Suprapubic skin (tissue), 4 donors: ENCODE measurements at regions not wholly inside any gene's neighbourhood (a gene's known extent, or its start where the extent isn't known, plus 50 kb on each side); places are given as distances from the start of the nearest gene placed in this dataset.

Experiments
- DNase-seq, 2 donors: peaks; one replicate each; pipeline ENCODE4 v3.0.0-alpha.2; 2019; ENCODE audit warnings: low spot score in 2 of 2
- H3K27ac ChIP-seq: fragments of 200-600 bp; sonication (generic); one replicate; pipeline ENCODE4 v1.5.1; 2019
- H3K27me3 ChIP-seq: fragments of 200-600 bp; sonication (generic); one replicate; pipeline ENCODE4 v1.5.1; 2019
- H3K36me3 ChIP-seq: fragments of 200-600 bp; sonication (generic); one replicate; pipeline ENCODE4 v1.5.1; 2019
- H3K4me1 ChIP-seq: fragments of 200-600 bp; sonication (generic); one replicate; pipeline ENCODE4 v1.5.1; 2019
- H3K4me3 ChIP-seq: fragments of 200-600 bp; sonication (generic); one replicate; pipeline ENCODE4 v1.5.1; 2019; ENCODE audit warnings: mild to moderate bottlenecking
- H3K9me3 ChIP-seq: fragments of 200-600 bp; sonication (generic); one replicate; pipeline ENCODE4 v1.5.1; 2019
- EP300 ChIP-seq: sonication (generic); formaldehyde crosslinking; IDR thresholded peaks from one replicate; pipeline ENCODE4 v1.6.1; 2017; ENCODE audit warnings: antibody characterized with exemption
- POLR2A ChIP-seq, 2 donors: fragments of 450-650 bp; IDR thresholded peaks; one replicate each; pipeline ENCODE4 v1.6.1; 2017; ENCODE audit warnings: antibody characterized with exemption in 2 of 2, mild to moderate bottlenecking in 2 of 2, moderate library complexity in 2 of 2
- POLR2AphosphoS5 ChIP-seq, 3 donors: sonication (generic); formaldehyde crosslinking; IDR thresholded peaks; one replicate each; pipeline ENCODE4 v1.6.1; 2017; ENCODE audit warnings: antibody characterized with exemption in 3 of 3
- WGBS: methylation state at CpG from one replicate; pipeline ENCODE4 v1.1.5; 2018; 5-methylcytosine and 5-hydroxymethylcytosine counted together
- TF ChIP-seq, protein P1 (sequence below), 2 donors: fragments of 200-600 bp in 1 of 2; fragments of 450-650 bp in 1 of 2; sonication (generic) in 1 of 2; IDR thresholded peaks; one replicate each; pipeline ENCODE4 v1.5.1; 2016 to 2019; ENCODE audit warnings: antibody characterized with exemption in 2 of 2, mild to moderate bottlenecking in 1 of 2, moderate library complexity in 1 of 2

DNA sequence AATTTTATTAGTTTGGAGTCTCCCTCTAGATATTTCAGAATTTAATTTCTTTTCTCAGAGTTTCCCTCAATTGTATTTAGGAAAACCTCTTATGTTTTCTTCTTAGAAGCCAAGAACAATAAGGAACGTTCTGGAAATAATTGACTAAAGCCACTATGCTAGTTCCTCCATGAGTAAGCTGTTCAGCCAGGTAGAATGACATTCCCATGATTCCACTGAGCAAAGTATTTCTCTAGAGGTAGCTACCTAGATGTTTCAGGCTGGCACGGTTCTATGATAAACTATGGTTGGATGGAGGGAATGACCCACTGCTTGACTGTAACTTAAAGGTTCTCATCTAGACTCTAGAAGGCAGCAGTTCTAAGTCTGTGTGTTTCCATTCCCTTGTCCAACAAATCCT, 62.4 kb downstream of the CLDN17 start:
- Histone ChIP-seq H3K27me3 (no peaks in the 10 kb centered on the region), H3K4me1 (no peaks in the 10 kb centered on the region), H3K9me3 (no peaks in the 10 kb centered on the region), H3K27ac (no peak overlapping the region), H3K36me3 (no peaks in the 10 kb centered on the region), H3K4me3 (no peak overlapping the region)
- DNase-seq: no peak
- TF ChIP-seq, protein P1, sequence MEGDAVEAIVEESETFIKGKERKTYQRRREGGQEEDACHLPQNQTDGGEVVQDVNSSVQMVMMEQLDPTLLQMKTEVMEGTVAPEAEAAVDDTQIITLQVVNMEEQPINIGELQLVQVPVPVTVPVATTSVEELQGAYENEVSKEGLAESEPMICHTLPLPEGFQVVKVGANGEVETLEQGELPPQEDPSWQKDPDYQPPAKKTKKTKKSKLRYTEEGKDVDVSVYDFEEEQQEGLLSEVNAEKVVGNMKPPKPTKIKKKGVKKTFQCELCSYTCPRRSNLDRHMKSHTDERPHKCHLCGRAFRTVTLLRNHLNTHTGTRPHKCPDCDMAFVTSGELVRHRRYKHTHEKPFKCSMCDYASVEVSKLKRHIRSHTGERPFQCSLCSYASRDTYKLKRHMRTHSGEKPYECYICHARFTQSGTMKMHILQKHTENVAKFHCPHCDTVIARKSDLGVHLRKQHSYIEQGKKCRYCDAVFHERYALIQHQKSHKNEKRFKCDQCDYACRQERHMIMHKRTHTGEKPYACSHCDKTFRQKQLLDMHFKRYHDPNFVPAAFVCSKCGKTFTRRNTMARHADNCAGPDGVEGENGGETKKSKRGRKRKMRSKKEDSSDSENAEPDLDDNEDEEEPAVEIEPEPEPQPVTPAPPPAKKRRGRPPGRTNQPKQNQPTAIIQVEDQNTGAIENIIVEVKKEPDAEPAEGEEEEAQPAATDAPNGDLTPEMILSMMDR (IDR thresholded peaks at IDR 0.05): no peak
- TF ChIP-seq EP300 (no peak), POLR2A (IDR thresholded peaks at IDR 0.05) (no peak), POLR2AphosphoS5 (IDR thresholded peaks at IDR 0.05) (no peak)
- 65% methylated on average over 2 of the region's 2 CpGs for WGBS

DNA sequence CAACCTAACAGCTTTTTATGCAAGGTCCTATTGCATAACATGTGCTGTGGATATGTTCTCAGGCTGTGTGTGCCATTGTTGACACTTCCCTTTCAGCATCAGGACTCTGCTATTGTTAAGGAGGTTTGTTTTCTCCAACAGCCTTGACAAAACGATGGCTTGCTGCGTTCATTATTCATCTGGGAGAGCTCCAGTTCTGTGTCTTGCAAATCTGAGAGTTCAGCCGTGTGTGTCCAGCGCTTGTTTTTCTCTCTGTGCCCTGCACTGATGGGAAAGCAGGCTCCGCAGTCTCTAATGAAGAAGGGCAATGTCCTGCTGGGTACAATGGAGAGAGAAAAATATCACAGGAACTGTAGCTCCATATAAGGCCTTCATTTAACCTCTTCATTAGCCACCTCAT, 63.7 kb downstream of the CLDN17 start:
- H3K27ac ChIP-seq: no peak overlapping the region
- H3K27me3 ChIP-seq: no peaks in the 10 kb centered on the region
- no peak overlapping the region for H3K4me3 ChIP-seq
- H3K9me3 ChIP-seq: no peaks in the 10 kb centered on the region
- no peak for DNase-seq
- H3K4me1 ChIP-seq: no peaks in the 10 kb centered on the region
- no peaks in the 10 kb centered on the region for H3K36me3 ChIP-seq
- 69% methylated on average over 5 of the region's 5 CpGs for WGBS
- TF ChIP-seq EP300 (no peak), POLR2A (IDR thresholded peaks at IDR 0.05) (no peak), POLR2AphosphoS5 (IDR thresholded peaks at IDR 0.05) (no peak)
- TF ChIP-seq, protein P1 (IDR thresholded peaks at IDR 0.05): no peak

DNA sequence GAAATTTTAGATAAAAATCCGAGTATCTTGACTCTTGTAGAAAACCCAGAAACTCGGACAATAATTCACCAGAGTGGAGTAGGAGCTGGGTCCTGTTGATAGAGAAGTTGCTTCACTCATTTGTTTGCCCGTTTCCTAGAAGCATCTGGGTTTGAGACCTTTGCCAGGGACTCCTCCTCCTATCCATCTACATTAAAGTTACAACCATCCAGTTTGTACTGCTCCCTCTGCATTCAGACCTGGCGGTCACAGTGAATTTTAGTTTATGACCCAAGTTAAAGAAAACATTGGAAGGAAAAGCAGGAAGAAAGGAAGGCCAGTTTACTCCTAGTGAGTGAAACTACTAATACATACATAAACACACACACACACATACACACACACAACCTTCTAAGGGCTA, 64.6 kb downstream of the CLDN17 start:
- 67% methylated on average over 4 of the region's 4 CpGs for WGBS
- TF ChIP-seq, protein P1 (IDR thresholded peaks at IDR 0.05): no peak
- TF ChIP-seq EP300: no peak
- TF ChIP-seq POLR2AphosphoS5 (IDR thresholded peaks at IDR 0.05): no peak
- no peak for DNase-seq
- Histone ChIP-seq H3K9me3 (no peaks in the 10 kb centered on the region), H3K4me3 (no peak overlapping the region), H3K27me3 (no peaks in the 10 kb centered on the region), H3K4me1 (no peaks in the 10 kb centered on the region), H3K36me3 (no peaks in the 10 kb centered on the region), H3K27ac (no peak overlapping the region)

DNA sequence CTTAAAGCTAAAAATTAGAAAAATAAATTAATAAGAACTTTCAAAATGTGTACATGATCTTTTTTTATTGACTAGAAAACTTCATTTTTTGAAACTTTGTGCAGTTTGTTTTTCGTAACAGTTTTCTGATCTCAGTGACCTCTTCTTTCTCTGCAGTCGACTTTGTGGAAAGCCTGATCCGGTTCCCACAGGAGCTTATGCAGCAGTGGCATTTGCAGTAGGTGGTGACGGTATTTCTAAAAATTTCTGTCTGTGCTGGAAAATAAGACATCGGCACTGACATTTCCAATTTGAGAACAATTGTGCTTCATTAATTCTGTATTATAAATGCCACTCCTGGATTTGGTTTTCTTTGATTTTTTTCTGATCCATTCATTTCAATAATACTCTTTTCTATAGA, 68.8 kb downstream of the CLDN17 start:
- 85% methylated on average over 5 of the region's 5 CpGs for WGBS
- Histone ChIP-seq H3K9me3 (no peaks in the 10 kb centered on the region), H3K4me1 (no peaks in the 10 kb centered on the region), H3K27ac (no peak overlapping the region), H3K4me3 (no peak overlapping the region), H3K36me3 (no peaks in the 10 kb centered on the region), H3K27me3 (no peaks in the 10 kb centered on the region)
- TF ChIP-seq, protein P1 (IDR thresholded peaks at IDR 0.05): no peak
- TF ChIP-seq POLR2A (IDR thresholded peaks at IDR 0.05): no peak
- no peak for TF ChIP-seq EP300
- TF ChIP-seq POLR2AphosphoS5 (IDR thresholded peaks at IDR 0.05): no peak
- DNase-seq: no peak

DNA sequence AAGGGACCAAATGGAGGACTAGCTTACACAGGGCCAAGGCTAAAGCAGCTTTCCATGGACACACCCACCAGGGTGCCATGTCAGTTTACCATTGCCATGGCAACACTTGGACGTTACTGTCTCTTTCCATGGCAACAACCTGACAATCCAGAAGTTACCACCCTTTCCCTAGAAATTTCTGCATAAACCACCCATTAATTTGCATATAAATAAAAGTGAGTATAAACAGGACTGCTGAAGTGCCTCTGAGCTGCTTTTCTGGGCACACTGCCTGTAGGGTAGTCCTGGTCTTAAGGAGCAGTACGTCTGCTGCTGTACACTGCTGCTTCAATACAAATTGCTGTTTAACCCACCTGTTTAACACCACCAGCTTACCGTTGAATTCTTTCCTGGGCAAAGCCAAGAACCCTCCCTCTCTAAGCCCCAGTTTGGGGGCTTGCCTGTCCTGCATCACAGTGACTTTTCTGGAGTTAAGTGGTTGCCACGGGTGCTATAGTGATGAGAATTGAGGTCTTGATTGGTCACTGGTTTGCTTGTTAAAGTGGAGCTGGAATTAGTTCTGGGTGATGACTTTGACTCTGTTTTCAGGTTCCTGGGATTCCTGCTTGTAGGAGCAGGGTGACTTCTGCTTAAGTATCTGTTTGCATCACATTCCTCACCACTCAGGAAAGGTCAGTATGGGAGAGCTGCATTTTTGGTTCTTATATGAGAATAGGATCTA, 83.2 kb downstream of the CLDN17 start:
- Histone ChIP-seq H3K27ac (no peak overlapping the region), H3K4me1 (no peaks in the 10 kb centered on the region), H3K27me3 (no peaks in the 10 kb centered on the region), H3K4me3 (no peak overlapping the region), H3K36me3 (no peaks in the 10 kb centered on the region), H3K9me3 (no peaks in the 10 kb centered on the region)
- TF ChIP-seq EP300 (no peak), POLR2AphosphoS5 (IDR thresholded peaks at IDR 0.05) (no peak), POLR2A (IDR thresholded peaks at IDR 0.05) (no peak)
- TF ChIP-seq, protein P1 (IDR thresholded peaks at IDR 0.05): no peak
- 36% methylated on average over 3 of the region's 4 CpGs for WGBS
- DNase-seq: no peak
